HepG2 (cell line): ENCODE measurements at regions not wholly inside any gene's neighbourhood (a gene's known extent, or its start where the extent isn't known, plus 50 kb on each side); places are given as distances from the start of the nearest gene placed in this dataset.

Experiments
- ATAC-seq: fragments of 200-7000 bp; cut with Tn5 transposase; 3 replicates; pipeline ENCODE4 v1.9.1; 2020; ENCODE audit warnings: mild to moderate bottlenecking, moderate library complexity
- BruUV-seq: library from RNA; stranded (reverse); fragments of 400-500 nt; replicated peaks from 2 replicates; lab custom pipeline; 2021; lab: Mats Ljungman, UMichigan
- CTCF ChIA-PET: fragments of 300-600 bp; formaldehyde crosslinking; extraction: SDS; loops from one replicate; lab custom pipeline; 2021; ENCODE audit warnings: low total read pairs, inconsistent platforms, low intra/inter-chr PET ratio; lab: Yijun Ruan, JAX
- POLR2A ChIA-PET: fragments of 350-600 bp; sonication (Branson Sonifier 250); formaldehyde crosslinking; loops from one replicate; lab custom pipeline; 2020; ENCODE audit warnings: antibody characterized with exemption, inconsistent platforms; lab: Yijun Ruan, JAX
- DNase-seq: peaks from one replicate; pipeline ENCODE4 v3.0.0-alpha.2; 2015; ENCODE audit warnings: low spot score
- FAIRE-seq: peaks from 3 replicates; lab custom pipeline; 2011; peaks lifted over from hg19 to GRCh38; lab: Jason Lieb, UNC
- H2AFZ ChIP-seq: one replicate; pipeline ENCODE4 v1.6.1; 2011; ENCODE audit warnings: low read length, inconsistent platforms
- H3K27ac ChIP-seq: fragments of 300-600 bp; 3 replicates; pipeline ENCODE4 v1.8.0; 2011; ENCODE audit warnings: mixed run types, mild to moderate bottlenecking, mixed read lengths, low read length, inconsistent platforms; ENCODE audit not compliant: insufficient read depth; ENCODE audit errors: extremely low read length
- H3K27me3 ChIP-seq, 2 experiments: fragments of 200-600 bp in 1 of 2; 2 replicates in 1 of 2; 3 replicates in 1 of 2; pipeline versions ENCODE4 v1.6.0 to v1.8.0; 2011; ENCODE audit warnings: low read length in 2 of 2, mild to moderate bottlenecking in 2 of 2, moderate library complexity in 2 of 2, inconsistent platforms in 1 of 2; ENCODE audit not compliant: insufficient read depth in 2 of 2, control insufficient read depth in 1 of 2
- H3K36me3 ChIP-seq, 2 experiments: fragments of 200-600 bp in 1 of 2; replicated peaks in 1 of 2; 2 replicates in 1 of 2; 3 replicates in 1 of 2; pipeline versions ENCODE4 v1.5.1 to v1.8.0; 2011; ENCODE audit warnings: low read length in 2 of 2, inconsistent platforms in 1 of 2; ENCODE audit not compliant: insufficient read depth in 2 of 2, control insufficient read depth in 1 of 2
- H3K4me1 ChIP-seq: 2 replicates; pipeline ENCODE4 v1.5.1; 2012; ENCODE audit warnings: low read length, inconsistent platforms; ENCODE audit not compliant: insufficient read depth
- H3K4me2 ChIP-seq: 2 replicates; pipeline ENCODE4 v1.6.0; 2011; ENCODE audit warnings: low read depth, low read length, inconsistent platforms
- H3K4me3 ChIP-seq, 3 experiments: fragments of 200-600 bp in 1 of 3; sonication (generic), shearing (Covaris generic) in 1 of 3; replicated peaks in 1 of 3; 2 replicates each; pipeline ENCODE4 v1.5.1; 2011 to 2016; ENCODE audit warnings: low read length in 3 of 3, inconsistent platforms in 2 of 3, low read depth in 2 of 3, mild to moderate bottlenecking in 2 of 3, control low read depth in 1 of 3, mixed read lengths in 1 of 3; ENCODE audit not compliant: insufficient read depth in 1 of 3
- H3K79me2 ChIP-seq: one replicate; pipeline ENCODE4 v1.6.1; 2011; ENCODE audit warnings: low read length, inconsistent platforms; ENCODE audit not compliant: insufficient read depth
- H3K9ac ChIP-seq: 2 replicates; pipeline ENCODE4 v1.6.0; 2011; ENCODE audit warnings: mild to moderate bottlenecking, low read depth, low read length, inconsistent platforms; ENCODE audit not compliant: insufficient read depth
- H3K9me3 ChIP-seq: 2 replicates; pipeline ENCODE4 v1.5.1; 2012; ENCODE audit warnings: mild to moderate bottlenecking, low read length
- H4K20me1 ChIP-seq: 2 replicates; pipeline ENCODE4 v1.6.0; 2011; ENCODE audit warnings: inconsistent platforms, mild to moderate bottlenecking, low read length, moderate library complexity; ENCODE audit not compliant: insufficient read depth
- BCL3 ChIP-seq: sonication (generic); formaldehyde crosslinking; IDR thresholded peaks from 2 replicates; pipeline ENCODE4 v1.5.1; 2020; ENCODE audit warnings: mild to moderate bottlenecking, missing genetic modification reagents, moderate library complexity
- DZIP1 ChIP-seq: sonication (generic); formaldehyde crosslinking; IDR thresholded peaks from 2 replicates; pipeline ENCODE4 v1.5.0; 2020; ENCODE audit warnings: mild to moderate bottlenecking, missing genetic modification reagents
- FOXC1 ChIP-seq: sonication (generic); formaldehyde crosslinking; IDR thresholded peaks from 2 replicates; pipeline ENCODE4 v1.8.0; 2022; ENCODE audit warnings: mild to moderate bottlenecking, missing genetic modification reagents, borderline replicate concordance
- HMG20A ChIP-seq: IDR thresholded peaks from 2 replicates; pipeline ENCODE4 v1.6.1; 2016; ENCODE audit warnings: borderline replicate concordance
- MAFF ChIP-seq: IDR thresholded peaks from 2 replicates; pipeline ENCODE4 v1.6.1; 2011; ENCODE audit warnings: low read depth, low read length, improper control_type of control experiment
- POLR2AphosphoS5 ChIP-seq: IDR thresholded peaks from 2 replicates; pipeline ENCODE4 v1.6.1; 2012; ENCODE audit warnings: low read depth, low read length
- RNF2 ChIP-seq: fragments of 450-650 bp; conservative IDR thresholded peaks from 2 replicates; pipeline ENCODE4 v1.6.1; 2016; ENCODE audit warnings: low read depth
- SRSF4 ChIP-seq: fragments of 200-400 bp; formaldehyde crosslinking; IDR thresholded peaks from one replicate; pipeline ENCODE4 v1.6.1; 2018; ENCODE audit warnings: mild to moderate bottlenecking, low read depth, low read length, moderate library complexity; ENCODE audit not compliant: poor library complexity, severe bottlenecking
- ZNF136 ChIP-seq: sonication (generic); formaldehyde crosslinking; IDR thresholded peaks from 2 replicates; pipeline ENCODE4 v1.8.1; 2022; ENCODE audit warnings: low read depth, mild to moderate bottlenecking, moderate library complexity, missing genetic modification reagents
- ZNF33B ChIP-seq: sonication (generic); formaldehyde crosslinking; IDR thresholded peaks from 2 replicates; pipeline ENCODE4 v1.5.1; 2020; ENCODE audit warnings: mild to moderate bottlenecking, missing genetic modification reagents
- ZNF558 ChIP-seq: sonication (generic); formaldehyde crosslinking; IDR thresholded peaks from 2 replicates; pipeline ENCODE4 v1.9.0; 2022; ENCODE audit warnings: mild to moderate bottlenecking, missing genetic modification reagents, borderline replicate concordance
- ZNF567 ChIP-seq: sonication (generic); formaldehyde crosslinking; IDR thresholded peaks from 2 replicates; pipeline ENCODE4 v1.8.1; 2023; ENCODE audit warnings: mild to moderate bottlenecking, missing genetic modification reagents, borderline replicate concordance
- ZNF639 ChIP-seq: conservative IDR thresholded peaks from 2 replicates; pipeline ENCODE4 v1.6.1; 2018; ENCODE audit warnings: missing genetic modification reagents
- ZNF713 ChIP-seq: sonication (generic); formaldehyde crosslinking; IDR thresholded peaks from 2 replicates; pipeline ENCODE4 v1.4.0; 2020; ENCODE audit warnings: mild to moderate bottlenecking, missing genetic modification reagents
- ZNF776 ChIP-seq: sonication (generic); formaldehyde crosslinking; IDR thresholded peaks from 2 replicates; pipeline ENCODE4 v1.4.0; 2020; ENCODE audit warnings: mild to moderate bottlenecking, missing genetic modification reagents
- WGBS: methylation state at CpG from one replicate; pipeline ENCODE4 v1.1.6; 2017; ENCODE audit warnings: low lambda C conversion rate; 5-methylcytosine and 5-hydroxymethylcytosine counted together
- in situ Hi-C: cut with HindIII; loops from 2 replicates; pipeline ENCODE4 v1.10.0; 2017; ENCODE audit warnings: low pct_unique_long_range_greater_than_20kb; ENCODE audit not compliant: extremely low pct_ligation_motif_present
- intact Hi-C: fragments of 100-400 bp; cut with micrococcal nuclease; formaldehyde crosslinking; loops from one replicate; pipeline ENCODE4 v1.10.0; 2022; ENCODE audit not compliant: unreplicated experiment

- in situ Hi-C loops (no loop called here), intact Hi-C loops (no loop called here)
- ChIA-PET CTCF (no interaction called here), POLR2A (interaction anchor here (0.5 to 0.9 kb wide), 2 partner anchors 8 to 191 kb away, joined by 4 to 6 read pairs; no protein-coding TSS in a partner anchor)
- Histone ChIP-seq H3K9ac (no peak overlapping the region), H3K4me1 (peaks cover 45% of the 10 kb centered on the region), H2AFZ (no peak overlapping the region), H3K79me2 (no peaks in the 10 kb centered on the region), H3K27ac (no peak overlapping the region), H3K4me3 (no peak overlapping the region), H3K27me3 (no peaks in the 10 kb centered on the region), H3K36me3 (no peaks in the 10 kb centered on the region), H4K20me1 (no peaks in the 10 kb centered on the region), H3K9me3 (no peaks in the 10 kb centered on the region), H3K4me2 (no peak overlapping the region)
- FAIRE-seq (no peak), DNase-seq (no peak), ATAC-seq (no peak)
- BruUV-seq = no TSS peak
- no peak for TF ChIP-seq SRSF4
- TF ChIP-seq ZNF639 = no peak
- TF ChIP-seq BCL3 (CRISPR knock-in tag) = no peak
- no peak for TF ChIP-seq ZNF33B (CRISPR knock-in tag)
- TF ChIP-seq MAFF = no peak
- TF ChIP-seq DZIP1 (CRISPR knock-in tag) = no peak
- TF ChIP-seq FOXC1 (CRISPR knock-in tag) = no peak
- no peak for TF ChIP-seq ZNF776 (CRISPR knock-in tag)
- no peak for TF ChIP-seq ZNF713 (CRISPR knock-in tag)
- no peak for TF ChIP-seq ZNF558 (CRISPR knock-in tag)
- TF ChIP-seq POLR2AphosphoS5 = no peak
- no peak for TF ChIP-seq RNF2
- no peak for TF ChIP-seq ZNF567
- TF ChIP-seq HMG20A = no peak
- no peak for TF ChIP-seq ZNF136 (CRISPR knock-in tag)
- 94% methylated on average over 6 of the region's 6 CpGs for WGBS
These were observed 63.3 kb upstream of the ARHGEF3 start for GRCh38 chr3:56864918-56865524.
